Lower lobe of right lung (tissue), 2 donors: ENCODE measurements at regions not wholly inside any gene's neighbourhood (a gene's known extent, or its start where the extent isn't known, plus 50 kb on each side); places are given as distances from the start of the nearest gene placed in this dataset.

Source experiments
- ATAC-seq, 2 donors: fragments of 200-7000 bp; cut with Tn5 transposase; one replicate each; pipeline ENCODE4 v1.9.1; 2020 to 2022; ENCODE audit warnings: mild to moderate bottlenecking in 2 of 2, moderate library complexity in 2 of 2
- DNase-seq: peaks from one replicate; pipeline ENCODE4 v3.0.0-alpha.2; 2020
- H3K27ac ChIP-seq: fragments of 200-600 bp; one replicate; pipeline ENCODE4 v1.8.0; 2022
- H3K27me3 ChIP-seq: fragments of 200-600 bp; one replicate; pipeline ENCODE4 v1.8.0; 2022; ENCODE audit warnings: low read depth
- H3K36me3 ChIP-seq: fragments of 200-600 bp; one replicate; pipeline ENCODE4 v1.8.0; 2022; ENCODE audit warnings: mild to moderate bottlenecking
- H3K4me1 ChIP-seq: fragments of 200-600 bp; one replicate; pipeline ENCODE4 v1.8.0; 2022
- H3K4me3 ChIP-seq: fragments of 200-600 bp; one replicate; pipeline ENCODE4 v1.8.0; 2022; ENCODE audit warnings: mild to moderate bottlenecking
- H3K9me3 ChIP-seq: fragments of 200-600 bp; one replicate; pipeline ENCODE4 v1.8.0; 2022
- intact Hi-C: fragments of 100-400 bp; cut with DNase I; formaldehyde crosslinking; loops from one replicate; pipeline ENCODE4 v1.11.0; 2022
- TF ChIP-seq, protein P1 (sequence below): fragments of 200-600 bp; IDR thresholded peaks from one replicate; pipeline ENCODE4 v1.8.0; 2022; ENCODE audit warnings: antibody characterized with exemption, mild to moderate bottlenecking
- donor health status: DM: no; HTN: yes; CAD: no; lungs with severe emphysema.

DNA sequence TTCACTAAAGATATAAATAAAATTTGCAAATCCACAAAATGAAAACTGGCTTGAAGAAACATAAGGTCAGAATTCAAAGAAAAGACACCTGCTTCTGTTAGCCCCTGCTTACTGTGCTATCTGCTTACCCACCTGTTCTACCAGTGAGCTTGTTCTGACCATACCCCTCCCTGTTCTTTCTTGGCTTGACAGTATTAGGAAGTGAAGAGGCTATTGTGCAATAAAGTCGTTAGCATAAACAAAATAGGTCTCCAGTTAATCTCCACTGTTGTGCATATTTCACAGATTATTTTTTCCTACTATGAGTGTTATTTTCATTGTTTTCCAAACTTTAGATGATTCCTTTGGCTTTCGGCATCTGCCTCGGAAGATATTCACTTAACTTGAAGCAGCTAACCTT, 322.1 kb downstream of the CCDC85A start:
- no peak for DNase-seq
- H3K27me3 ChIP-seq, result no peaks in the 10 kb centered on the region
- TF ChIP-seq, protein P1, sequence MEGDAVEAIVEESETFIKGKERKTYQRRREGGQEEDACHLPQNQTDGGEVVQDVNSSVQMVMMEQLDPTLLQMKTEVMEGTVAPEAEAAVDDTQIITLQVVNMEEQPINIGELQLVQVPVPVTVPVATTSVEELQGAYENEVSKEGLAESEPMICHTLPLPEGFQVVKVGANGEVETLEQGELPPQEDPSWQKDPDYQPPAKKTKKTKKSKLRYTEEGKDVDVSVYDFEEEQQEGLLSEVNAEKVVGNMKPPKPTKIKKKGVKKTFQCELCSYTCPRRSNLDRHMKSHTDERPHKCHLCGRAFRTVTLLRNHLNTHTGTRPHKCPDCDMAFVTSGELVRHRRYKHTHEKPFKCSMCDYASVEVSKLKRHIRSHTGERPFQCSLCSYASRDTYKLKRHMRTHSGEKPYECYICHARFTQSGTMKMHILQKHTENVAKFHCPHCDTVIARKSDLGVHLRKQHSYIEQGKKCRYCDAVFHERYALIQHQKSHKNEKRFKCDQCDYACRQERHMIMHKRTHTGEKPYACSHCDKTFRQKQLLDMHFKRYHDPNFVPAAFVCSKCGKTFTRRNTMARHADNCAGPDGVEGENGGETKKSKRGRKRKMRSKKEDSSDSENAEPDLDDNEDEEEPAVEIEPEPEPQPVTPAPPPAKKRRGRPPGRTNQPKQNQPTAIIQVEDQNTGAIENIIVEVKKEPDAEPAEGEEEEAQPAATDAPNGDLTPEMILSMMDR, result no peak
- H3K4me3 ChIP-seq, result no peak overlapping the region
- no peaks in the 10 kb centered on the region for H3K4me1 ChIP-seq
- no peak overlapping the region for H3K27ac ChIP-seq
- ATAC-seq, result peak in 1 of 2 donors; percentile 57
- intact Hi-C loops, result no loop called here
- no peaks in the 10 kb centered on the region for H3K36me3 ChIP-seq
- H3K9me3 ChIP-seq, result no peaks in the 10 kb centered on the region

DNA sequence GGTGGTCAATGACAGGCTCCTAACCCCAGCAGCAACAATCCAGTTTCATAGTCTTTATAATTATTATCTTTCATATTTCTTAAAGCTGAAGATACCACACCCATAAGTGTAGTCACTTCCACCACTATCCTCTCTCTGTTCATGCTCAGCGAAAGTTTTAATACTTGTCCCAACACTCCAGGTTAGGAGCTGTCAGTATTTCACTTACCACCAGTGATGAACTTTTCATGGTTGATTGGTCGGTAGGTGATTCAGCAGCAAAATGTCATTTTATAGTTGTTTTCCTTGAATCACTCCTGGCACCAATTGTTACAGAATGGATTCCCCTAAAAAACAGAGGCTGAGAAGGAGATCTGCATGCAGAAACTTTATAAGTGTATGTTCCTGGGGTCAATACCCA, 324.9 kb downstream of the CCDC85A start:
- H3K27ac ChIP-seq, result no peak overlapping the region

DNA sequence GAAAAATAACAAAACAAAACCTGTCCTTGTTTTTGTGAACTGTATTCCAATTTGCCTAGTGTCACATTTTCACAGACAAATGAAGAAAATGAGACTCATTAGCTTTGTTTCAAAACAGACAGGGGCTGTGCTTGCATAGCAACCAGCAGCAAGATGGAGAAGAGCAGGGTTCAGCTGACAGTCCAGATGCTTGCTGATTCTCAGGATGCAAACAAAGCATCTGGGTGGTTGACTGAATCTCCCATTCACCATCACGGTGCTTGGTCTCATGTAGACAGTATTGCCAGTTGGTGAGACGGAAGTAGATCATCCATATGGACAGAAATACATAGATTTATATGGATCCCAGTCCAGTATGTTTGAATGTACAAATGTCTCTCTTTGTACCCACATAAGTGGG, 326.8 kb downstream of the CCDC85A start:
- intact Hi-C loops, result no loop called here
- Histone ChIP-seq H3K4me3 (no peak overlapping the region), H3K9me3 (no peaks in the 10 kb centered on the region), H3K4me1 (no peaks in the 10 kb centered on the region), H3K27me3 (no peaks in the 10 kb centered on the region), H3K27ac (no peak overlapping the region), H3K36me3 (no peaks in the 10 kb centered on the region)
- TF ChIP-seq, protein P1, result no peak
- no peak for DNase-seq
- no peak for ATAC-seq

More for the DNA sequence above, 324.9 kb downstream of the CCDC85A start:
- intact Hi-C loops, result no loop called here
- ATAC-seq (no peak), DNase-seq (no peak)
- TF ChIP-seq, protein P1, result no peak
- H3K27me3 ChIP-seq, result no peaks in the 10 kb centered on the region
- H3K4me3 ChIP-seq, result no peak overlapping the region
- no peaks in the 10 kb centered on the region for H3K4me1 ChIP-seq
- no peaks in the 10 kb centered on the region for H3K36me3 ChIP-seq
- H3K9me3 ChIP-seq, result no peaks in the 10 kb centered on the region

DNA sequence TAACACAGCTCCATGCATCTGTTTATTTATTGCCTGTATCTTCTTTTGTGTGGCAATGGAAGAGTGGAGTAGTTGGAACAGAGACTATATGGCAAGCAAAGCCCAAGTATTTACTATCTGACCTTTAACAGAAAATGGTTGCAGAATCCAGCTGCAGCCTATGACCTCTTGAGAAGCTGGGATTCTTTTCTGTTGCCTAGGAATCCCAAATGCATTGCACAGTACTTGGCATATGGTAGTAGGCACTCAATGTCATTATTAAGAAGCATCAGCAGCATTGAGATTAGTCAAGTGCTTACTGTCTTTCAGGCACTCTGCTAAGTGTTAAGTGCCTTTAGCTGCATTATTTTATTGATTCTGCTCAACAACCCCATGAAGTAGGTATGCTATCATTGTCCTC, 331.6 kb downstream of the CCDC85A start:
- no peak overlapping the region for H3K27ac ChIP-seq
- H3K4me1 ChIP-seq, result no peaks in the 10 kb centered on the region
- DNase-seq (no peak), ATAC-seq (no peak)
- H3K4me3 ChIP-seq, result no peak overlapping the region
- intact Hi-C loops, result no loop called here
- no peaks in the 10 kb centered on the region for H3K27me3 ChIP-seq
- no peaks in the 10 kb centered on the region for H3K36me3 ChIP-seq
- TF ChIP-seq, protein P1, result no peak
- no peaks in the 10 kb centered on the region for H3K9me3 ChIP-seq

DNA sequence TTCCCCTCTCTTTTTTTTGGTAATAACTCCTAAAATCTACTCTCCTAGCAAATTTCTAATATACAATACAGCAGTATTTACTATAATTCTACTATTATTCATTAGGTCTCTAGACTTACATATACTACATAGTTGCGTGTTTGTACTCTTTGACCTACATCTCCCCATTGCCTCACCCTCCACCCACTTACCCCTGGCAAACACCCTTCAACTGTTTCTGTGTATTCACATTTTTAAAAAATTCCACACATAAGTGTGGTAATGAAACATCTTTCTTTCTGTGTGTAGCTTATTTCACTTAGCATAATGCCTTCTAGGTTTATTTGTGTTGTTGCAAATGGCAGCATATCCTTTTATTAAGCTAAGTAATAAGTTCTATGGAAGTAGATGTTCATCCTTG, 336.0 kb downstream of the CCDC85A start:
- no peak for ATAC-seq
- intact Hi-C loops, result no loop called here
- TF ChIP-seq, protein P1, result no peak

DNA sequence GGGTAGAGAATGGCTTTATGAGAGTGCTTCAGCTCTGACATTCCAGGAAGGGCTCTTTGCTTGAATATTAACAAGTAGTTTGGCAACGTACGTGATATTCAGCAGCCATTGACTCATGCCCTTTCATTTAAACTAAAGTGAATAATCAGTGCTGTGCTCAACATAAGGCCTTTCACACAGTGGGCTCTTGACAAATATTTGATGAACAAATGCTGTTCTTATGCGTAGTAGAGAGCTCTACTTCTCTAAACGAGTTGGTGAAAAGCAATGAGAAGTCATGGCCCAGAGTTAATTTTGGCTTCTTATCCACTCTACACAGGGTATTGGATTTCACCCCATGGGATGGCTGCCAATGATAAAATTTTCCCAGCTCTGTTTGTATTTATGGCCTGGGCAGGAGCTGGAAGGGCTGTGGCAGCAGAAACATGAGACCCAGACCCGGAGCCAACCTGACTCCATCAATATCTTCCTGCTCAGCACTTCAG, 338.9 kb downstream of the CCDC85A start:
- TF ChIP-seq, protein P1, result no peak
- no peaks in the 10 kb centered on the region for H3K9me3 ChIP-seq
- H3K27ac ChIP-seq, result peak overlapping the region; percentile 13
- DNase-seq (peak; percentile 41), ATAC-seq (peak; percentile 94 to 96)
- no peaks in the 10 kb centered on the region for H3K27me3 ChIP-seq
- H3K4me1 ChIP-seq, result peaks cover 9% of the 10 kb centered on the region
- intact Hi-C loops, result no loop called here
- no peaks in the 10 kb centered on the region for H3K36me3 ChIP-seq
- no peak overlapping the region for H3K4me3 ChIP-seq

More for the DNA sequence above, 336.0 kb downstream of the CCDC85A start:
- Histone ChIP-seq H3K9me3 (no peaks in the 10 kb centered on the region), H3K36me3 (no peaks in the 10 kb centered on the region), H3K27me3 (no peaks in the 10 kb centered on the region), H3K27ac (no peak overlapping the region), H3K4me3 (no peak overlapping the region), H3K4me1 (peaks cover 9% of the 10 kb centered on the region)
- no peak for DNase-seq
